ENCODE measurements at regions not wholly inside any gene's neighbourhood (a gene's known extent, or its start where the extent isn't known, plus 50 kb on each side); places are given as distances from the start of the nearest gene placed in this dataset.
"Not testable (repeated sequence)": the region's sequence is repeated elsewhere in the genome, so short reads cannot be mapped to it uniquely, and the experiment has no call there.

DNA sequence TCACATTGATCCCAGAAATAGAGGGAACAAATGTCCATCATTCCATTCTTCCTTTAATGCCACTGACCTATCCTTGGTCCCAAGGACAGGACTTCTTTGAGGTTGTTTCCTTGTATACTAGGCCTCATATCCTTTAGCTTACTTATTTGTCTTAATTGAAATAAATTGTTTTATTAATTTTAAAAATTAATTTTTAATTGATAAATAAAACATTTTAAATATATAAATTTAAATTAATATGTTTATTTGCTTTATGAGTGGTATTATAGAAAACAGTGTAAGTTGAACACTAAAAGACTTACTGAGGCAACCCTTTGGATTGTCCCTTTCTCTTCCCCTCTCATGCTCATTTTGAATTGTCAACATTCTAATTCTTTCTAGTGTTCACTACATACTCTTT is 556.9 kb upstream of the NUDT12 start:
- no peak for DNase-seq (ENCODE audit: low spot score)

GRCh38 chr5:104111632-104112031 is 549.0 kb upstream of the NUDT12 start:
- no peak for DNase-seq (ENCODE audit: low spot score)

- peak; percentile 81 for DNase-seq (ENCODE audit: low spot score)
These were observed 533.9 kb upstream of the NUDT12 start for GRCh38 chr5:104096451-104096850.

- DNase-seq (ENCODE audit: low spot score) = no peak
These were observed 532.9 kb upstream of the NUDT12 start for GRCh38 chr5:104095527-104095926.

DNA sequence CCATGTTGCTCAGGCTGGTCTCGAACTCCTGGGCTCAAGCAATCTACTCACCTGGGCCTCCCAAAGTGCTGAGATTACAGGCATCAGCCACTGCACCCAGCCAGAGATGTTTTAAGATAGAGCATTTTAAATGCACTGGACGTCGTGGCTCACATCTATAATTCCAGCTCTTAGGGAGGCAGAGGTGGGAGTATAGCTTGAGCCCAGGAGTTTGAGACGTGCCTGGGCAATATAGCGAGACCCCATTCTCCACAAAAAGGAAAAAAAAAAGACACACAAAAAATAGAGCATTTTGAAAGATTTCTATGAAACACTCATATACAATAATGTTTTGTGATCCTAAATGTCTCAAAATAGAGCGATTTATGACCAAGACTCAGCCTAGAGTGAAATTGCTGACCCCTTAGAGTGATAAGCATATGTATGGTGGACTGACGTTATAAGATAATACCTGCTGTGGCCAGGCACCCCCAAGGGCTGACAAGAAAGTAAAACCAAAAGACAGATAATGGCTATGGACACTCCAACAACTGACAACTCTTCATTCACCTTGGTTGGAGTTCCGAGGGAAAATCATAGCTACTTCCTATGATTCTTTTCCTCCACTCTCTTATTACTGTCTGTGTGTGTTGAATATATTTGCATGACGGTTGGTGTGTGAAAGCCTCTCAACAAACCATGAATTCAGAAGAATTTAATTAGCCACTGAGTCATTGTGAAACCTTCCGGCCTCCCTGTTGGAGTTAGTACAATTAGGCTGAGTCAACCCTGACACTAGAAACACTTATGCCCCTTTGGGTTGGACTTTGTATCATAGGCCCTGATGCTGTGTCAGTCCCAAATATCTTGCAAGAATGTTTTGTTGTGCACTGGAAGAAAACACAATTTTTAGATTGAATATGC is 526.5 kb upstream of the NUDT12 start:
- peak; percentile 97 for DNase-seq (ENCODE audit: low spot score)

DNA sequence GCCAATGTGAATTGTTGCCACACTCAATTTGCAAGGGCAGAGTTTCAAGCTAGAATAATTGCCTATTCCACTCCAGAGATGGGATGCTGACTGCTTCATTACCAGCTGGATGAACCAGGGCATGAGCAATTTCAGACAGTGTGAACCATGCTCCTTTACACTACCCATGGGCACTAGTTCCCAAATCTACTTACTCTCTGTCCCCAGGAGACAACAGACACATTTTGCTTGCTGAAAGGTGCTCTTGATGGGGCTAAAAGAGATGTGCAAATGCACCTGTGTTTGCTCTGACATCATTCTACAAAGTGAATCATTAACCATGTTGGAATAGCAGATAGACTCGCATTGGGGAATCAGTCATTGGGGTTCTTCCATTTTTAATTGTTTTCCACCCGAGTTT is 522.3 kb upstream of the NUDT12 start:
- DNase-seq (ENCODE audit: low spot score) = no peak

DNA sequence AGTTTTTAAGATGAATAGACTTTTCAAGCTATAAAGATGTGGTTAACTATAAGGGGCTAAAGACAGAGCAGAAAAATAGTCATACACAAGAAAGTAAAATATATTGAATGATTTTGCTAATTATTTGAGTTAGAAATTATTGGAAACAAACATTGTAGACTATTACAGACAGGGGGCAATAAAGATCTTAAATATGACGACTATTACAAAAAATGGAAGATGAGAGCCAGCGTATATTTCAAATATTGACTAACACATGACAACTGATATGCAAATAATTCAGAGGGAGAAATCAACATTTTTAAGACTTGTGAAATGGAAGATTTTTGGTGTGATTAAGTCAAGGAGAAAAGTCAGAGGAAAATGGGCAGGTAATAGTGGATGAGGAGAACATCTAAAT is 520.2 kb upstream of the NUDT12 start:
- DNase-seq (ENCODE audit: low spot score) = no peak

GRCh38 chr5:104081232-104081631 is 518.6 kb upstream of the NUDT12 start:
- DNase-seq (ENCODE audit: low spot score) = no peak

- DNase-seq (ENCODE audit: low spot score) = no peak
These were observed 518.1 kb upstream of the NUDT12 start for GRCh38 chr5:104080646-104081175.

DNA sequence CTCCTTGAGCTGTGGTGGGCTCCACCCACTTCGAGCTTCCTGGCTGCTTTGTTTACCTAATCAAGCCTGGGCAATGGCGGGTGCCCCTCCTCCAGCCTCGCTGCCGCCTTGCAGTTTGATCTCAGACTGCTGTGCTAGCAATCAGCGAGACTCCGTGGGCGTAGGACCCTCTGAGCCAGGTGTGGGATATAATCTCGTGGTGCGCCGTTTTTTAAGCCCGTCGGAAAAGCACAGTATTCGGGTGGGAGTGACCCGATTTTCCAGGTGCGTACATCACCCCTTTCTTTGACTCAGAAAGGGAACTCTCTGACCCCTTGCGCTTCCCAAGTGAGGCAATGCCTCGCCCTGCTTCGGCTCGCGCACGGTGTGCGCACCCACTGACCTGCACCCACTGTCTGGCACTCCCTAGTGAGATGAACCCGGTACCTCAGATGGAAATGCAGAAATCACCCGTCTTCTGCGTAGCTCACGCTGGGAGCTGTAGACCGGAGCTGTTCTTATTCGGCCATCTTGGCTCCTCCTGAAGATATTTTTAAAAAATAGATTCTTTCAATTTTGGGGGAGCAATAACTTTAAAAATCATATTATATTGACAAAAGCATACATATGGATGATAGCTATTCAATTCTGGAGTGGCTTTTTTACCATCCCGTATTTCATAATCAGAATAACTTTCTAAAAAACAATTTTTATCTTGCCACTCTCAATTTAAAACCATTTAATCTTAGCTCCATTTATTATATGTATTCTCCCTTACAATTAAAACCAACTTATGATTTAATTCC is 517.5 kb upstream of the NUDT12 start:
- DNase-seq (ENCODE audit: low spot score) = not testable (repeated sequence)

GRCh38 chr5:104071887-104072286 is 509.3 kb upstream of the NUDT12 start:
- no peak for DNase-seq (ENCODE audit: low spot score)

GRCh38 chr5:104062621-104063377 is 500.2 kb upstream of the NUDT12 start:
- DNase-seq (ENCODE audit: low spot score) = no peak

GRCh38 chr5:104061707-104062106 is 499.1 kb upstream of the NUDT12 start:
- DNase-seq (ENCODE audit: low spot score) = no peak

GRCh38 chr5:104053353-104053649 is 490.7 kb upstream of the NUDT12 start:
- DNase-seq (ENCODE audit: low spot score) = peak; percentile 17

DNA sequence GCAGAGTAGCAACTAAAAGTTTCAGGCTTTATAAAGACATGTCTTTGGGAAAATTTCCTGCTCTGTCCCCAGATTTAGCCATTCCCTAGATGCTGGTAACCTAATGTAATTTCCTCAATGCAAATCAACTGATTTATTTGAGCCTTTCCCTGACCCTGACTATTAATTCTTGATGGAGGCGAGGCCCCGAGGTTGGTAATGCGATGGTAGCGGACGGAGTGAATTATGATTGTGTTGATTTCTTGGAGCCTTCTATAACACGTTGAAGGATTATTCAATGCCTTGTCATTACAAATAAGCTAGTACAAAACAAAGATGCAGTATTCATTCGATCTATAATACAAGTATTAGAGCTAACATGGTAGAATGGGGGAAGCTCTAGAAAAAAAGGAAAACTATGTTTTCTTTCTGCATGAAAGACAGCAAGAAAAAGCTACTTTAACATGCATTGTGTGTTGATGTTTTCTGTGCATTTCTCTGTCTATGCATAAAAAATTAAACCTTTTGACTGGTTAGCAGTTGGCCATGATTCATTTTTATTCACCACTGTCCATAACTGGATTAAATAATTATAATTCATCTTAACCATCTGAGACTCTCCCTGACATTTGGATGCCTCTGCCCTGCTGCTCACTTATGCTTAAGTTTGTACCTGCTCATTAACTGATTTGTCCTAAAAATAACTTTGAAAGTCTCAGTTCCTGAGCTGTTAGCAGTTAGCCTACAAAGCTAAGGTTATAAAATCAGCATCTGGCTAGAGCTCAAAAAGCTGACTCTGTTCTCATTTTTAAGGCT is 490.2 kb upstream of the NUDT12 start:
- DNase-seq (ENCODE audit: low spot score) = no peak

DNA sequence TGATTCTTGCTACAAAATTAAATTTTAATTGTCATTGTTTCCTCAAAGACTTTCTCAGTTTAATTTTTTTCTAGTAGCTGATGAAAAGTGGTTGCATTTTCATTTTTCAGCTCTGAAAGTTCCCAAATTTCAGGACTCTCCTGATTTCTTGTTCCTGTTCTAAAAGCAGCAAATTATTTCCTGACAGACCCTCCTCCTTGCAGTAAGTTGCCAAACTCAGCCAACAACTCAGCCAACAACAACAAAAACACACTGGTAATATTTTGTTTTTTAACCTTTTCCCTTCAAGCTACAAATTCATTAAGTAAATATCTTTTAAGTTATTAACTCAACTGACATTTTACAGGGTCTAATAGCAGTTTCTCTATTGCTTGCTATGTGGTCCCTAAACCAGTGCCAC is 487.8 kb upstream of the NUDT12 start:
- no peak for DNase-seq (ENCODE audit: low spot score)

DNA sequence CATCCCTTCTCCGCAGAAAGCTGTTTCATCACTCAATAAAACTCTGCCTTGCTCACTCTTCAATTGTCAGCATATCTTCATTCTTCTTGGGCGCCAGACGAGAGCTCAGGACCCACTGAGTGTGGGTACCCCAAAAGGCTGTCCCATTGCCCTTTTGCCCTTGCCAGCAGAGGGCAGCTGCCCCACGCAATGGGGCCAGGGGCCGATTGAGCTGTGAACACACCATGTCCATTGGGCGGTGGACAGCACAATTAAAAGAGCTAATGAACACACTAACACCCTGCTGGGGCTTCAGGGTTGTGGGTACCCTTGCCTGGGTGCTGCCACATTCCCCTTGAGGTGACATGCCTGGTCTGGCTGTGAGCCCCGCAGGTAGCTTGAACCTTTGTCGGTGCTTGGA is 487.2 kb upstream of the NUDT12 start:
- no peak for DNase-seq (ENCODE audit: low spot score)

GRCh38 chr5:104048231-104048630 is 485.6 kb upstream of the NUDT12 start:
- DNase-seq (ENCODE audit: low spot score) = peak; percentile 55

DNA sequence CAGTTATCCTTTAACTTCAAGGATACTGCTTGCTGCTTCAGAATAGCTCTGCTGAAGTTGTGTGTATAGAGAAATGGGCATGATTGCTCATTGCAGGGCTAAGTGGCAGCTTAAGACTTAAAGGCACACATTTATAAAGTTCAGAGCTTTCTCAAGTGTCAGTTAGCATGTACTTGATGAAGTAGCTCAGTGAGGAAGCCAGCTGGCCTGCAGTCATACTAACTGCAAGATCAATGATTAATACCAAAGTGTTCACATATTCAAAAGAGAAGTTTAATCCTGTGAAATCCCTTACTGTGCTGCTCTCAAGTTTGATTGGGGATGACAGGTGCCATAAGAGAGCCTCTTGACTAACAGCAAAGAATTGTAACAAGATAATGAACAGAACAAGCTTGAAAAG is 483.4 kb upstream of the NUDT12 start:
- DNase-seq (ENCODE audit: low spot score) = no peak

DNA sequence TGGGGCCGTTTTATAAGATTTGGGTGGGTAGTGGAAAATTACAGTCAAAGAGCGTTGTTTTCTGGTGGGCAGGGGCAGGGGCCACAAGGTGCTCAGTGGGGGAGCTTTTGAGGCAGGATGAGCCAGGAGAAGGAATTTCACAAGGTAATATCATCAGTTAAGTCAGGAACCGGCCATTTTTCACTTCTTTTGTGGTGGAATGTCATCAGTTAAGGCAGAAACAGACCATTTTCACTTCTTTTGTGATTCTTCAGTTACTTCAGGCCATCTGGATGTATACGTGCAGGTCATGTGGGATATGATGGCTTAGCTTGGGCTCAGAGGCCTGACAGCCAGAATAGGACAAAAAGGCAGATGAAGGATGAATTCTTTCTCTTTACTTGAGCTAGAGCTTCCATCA is 477.3 kb upstream of the NUDT12 start:
- not testable (repeated sequence) for DNase-seq (ENCODE audit: low spot score)

GRCh38 chr5:104037136-104037535 is 474.5 kb upstream of the NUDT12 start:
- DNase-seq (ENCODE audit: low spot score) = not testable (repeated sequence)
